Hematopoietic multipotent progenitor cell treated with erythropoietin and hydrocortisone succinate and interleukin-3 and kit ligand, for 6 days (in vitro differentiated cells): ENCODE measurements at regions not wholly inside any gene's neighbourhood (a gene's known extent, or its start where the extent isn't known, plus 50 kb on each side); places are given as distances from the start of the nearest gene placed in this dataset.

Source experiments
- DNase-seq: peaks from one replicate; pipeline ENCODE4 v3.0.0-alpha.2; 2015

DNA sequence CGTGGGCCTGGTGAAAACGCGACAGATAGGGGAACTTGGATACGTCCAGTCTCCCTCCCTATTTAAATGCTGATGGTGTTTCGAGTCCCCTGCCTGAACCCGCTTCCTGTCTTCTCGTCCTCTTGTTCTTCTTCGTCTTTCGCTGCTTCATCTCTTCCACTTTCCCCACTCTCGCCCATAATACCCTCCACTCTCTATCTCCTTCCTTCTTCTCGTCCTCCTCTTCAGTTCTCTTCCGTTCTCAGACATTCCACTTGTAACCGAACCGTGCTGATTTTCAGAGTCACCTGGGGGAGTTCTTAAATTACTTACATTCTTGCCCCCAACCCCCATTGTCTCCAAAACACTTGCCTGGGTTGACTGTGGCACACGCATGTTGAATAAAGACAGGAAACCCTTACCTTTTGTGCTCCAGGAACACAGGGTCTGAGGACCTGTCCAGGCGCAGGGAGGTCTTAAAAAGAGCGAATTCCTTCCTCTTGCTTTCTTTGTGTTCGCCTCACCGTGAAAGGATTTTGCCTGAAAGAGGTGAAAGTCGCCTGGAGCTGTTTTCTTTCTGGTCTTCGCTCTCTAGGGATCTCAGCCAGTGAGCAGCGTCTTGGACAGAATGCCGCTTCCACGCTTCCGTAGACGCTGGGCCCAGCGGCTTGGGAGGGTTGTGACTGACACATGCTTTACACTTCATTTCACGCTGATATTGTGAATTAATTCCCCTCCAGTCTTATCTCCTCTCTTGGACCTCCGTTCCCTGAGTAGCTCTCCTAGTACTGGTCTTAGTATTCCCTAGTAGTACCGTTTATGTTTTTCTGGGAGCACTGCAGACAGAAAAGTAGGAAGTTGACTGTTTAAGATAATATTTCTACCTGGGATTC lies 184.0 kb downstream of the GPX5 start:
- peak; percentile 18 for DNase-seq

DNA sequence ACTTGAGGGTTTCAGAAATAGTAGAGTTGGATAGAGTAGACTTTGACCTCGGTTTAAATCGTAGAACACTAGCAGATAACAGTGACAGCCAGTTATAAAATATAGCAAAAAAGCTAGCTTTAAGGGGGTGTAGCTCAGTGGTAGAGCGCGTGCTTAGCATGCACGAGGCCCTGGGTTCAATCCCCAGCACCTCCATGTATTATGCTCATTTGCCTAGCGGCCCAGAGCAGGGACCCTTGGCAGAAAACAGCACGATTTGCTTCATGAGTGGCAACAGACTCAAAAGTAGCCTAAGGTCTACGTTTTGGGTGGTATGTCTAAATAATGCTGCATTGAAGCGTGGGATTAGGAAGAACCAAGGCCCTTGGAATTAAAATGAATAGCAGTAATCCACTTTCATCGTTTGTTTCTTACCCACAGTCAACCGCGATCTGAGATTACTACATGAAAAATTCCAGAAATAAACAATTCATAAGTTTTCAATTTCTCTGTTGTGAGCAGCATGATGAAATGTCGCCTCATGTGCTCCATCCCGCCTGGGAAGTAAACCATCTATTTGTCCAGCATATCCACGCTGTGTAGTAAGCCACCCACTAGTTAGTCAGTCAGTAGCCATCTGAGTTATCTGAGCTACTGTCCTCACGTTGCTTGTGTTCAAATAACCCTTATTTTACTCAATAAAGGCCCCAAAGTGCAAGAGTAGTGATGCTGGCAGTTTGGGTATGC lies 184.9 kb downstream of the GPX5 start:
- peak; percentile 54 for DNase-seq

DNA sequence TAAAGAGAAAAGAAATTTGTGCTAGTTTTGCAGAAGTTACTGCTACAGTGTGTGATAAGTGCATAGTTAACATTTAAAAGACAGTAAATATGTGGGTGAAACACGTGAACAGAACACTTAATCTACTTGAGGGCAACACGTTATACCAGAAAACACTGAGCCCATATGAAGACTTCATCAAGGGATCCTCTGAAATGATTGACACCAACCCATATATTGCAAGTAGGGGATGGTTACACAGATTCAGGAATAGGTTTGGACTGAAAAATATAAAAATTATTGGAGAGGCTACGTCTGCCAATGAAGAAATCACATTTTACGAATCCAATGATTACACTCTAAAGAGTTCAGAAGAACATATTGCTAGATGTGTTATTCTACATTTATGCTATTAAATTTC lies 185.6 kb downstream of the GPX5 start:
- no peak for DNase-seq

DNA sequence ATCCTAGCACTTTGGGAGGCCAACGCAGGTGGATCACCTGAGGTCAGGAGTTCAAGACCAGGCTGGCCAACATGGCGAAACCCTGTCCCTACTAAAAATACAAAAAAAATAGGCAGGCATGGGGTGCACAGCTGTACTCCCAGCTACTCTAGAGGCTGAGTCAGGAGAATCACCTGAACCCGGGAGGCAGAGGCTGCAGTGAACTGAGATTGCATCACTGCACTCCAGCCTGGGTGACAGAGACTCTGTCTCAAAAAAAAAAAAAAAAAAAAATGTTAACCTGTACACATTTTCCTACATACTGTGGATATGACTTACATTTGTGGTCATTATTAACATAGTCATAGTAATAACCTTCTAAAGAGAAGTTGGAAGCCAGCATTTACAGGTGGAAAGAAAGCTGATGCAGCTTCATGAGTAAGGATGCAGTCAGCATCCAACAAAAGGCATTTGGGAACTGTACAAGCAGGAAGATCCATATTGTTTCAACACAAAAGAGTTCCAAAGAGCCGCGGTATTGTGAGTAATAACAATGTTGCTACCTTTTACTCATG lies 186.2 kb downstream of the GPX5 start:
- no peak for DNase-seq

DNA sequence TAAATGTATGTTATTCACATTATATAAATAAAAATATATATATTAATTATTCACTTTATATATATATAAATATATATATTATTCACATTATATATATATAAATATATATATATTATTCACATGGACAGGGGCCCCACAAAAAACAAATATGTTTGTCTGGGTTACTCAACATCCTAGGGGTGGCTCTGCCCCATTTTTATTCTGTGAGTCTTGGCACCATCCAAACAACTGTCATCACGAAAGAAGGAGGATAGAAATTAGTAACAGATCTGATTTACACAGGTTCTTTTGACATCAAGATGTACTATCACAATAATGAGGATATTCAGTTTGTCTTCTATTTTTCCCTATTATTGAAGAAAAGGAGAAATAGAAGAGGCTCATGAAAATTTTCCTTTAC lies 187.3 kb downstream of the GPX5 start:
- DNase-seq, result no peak

DNA sequence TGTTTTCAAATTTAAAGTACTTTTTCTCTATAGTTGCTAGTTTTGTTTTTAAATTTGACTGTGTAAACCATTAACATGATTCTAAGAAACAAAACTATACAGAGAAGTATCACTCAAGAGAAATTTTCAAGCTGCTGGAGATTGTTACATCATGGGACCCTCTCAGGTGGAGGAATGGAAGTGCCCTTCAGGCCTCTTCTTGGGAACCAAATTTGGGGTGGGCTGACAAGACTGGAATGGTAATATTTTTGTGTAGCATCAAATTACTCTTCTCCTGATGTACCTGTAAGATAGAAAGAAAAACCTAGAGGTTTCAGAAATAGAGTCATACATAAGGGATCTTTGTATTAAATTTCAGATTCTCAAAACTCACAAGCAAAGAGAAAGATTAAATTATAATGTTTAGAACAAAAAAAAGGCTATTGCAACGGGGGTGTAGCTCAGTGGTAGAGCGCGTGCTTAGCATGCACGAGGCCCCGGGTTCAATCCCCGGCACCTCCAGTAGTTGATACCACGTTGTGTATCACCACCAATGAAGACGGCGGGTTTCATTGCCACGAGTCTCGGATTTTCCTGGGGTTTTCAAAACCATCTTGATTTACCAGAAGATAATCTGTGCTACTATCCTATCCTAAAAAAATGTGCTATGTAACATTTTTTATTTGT lies 193.7 kb downstream of the GPX5 start:
- DNase-seq, result peak; percentile 28

DNA sequence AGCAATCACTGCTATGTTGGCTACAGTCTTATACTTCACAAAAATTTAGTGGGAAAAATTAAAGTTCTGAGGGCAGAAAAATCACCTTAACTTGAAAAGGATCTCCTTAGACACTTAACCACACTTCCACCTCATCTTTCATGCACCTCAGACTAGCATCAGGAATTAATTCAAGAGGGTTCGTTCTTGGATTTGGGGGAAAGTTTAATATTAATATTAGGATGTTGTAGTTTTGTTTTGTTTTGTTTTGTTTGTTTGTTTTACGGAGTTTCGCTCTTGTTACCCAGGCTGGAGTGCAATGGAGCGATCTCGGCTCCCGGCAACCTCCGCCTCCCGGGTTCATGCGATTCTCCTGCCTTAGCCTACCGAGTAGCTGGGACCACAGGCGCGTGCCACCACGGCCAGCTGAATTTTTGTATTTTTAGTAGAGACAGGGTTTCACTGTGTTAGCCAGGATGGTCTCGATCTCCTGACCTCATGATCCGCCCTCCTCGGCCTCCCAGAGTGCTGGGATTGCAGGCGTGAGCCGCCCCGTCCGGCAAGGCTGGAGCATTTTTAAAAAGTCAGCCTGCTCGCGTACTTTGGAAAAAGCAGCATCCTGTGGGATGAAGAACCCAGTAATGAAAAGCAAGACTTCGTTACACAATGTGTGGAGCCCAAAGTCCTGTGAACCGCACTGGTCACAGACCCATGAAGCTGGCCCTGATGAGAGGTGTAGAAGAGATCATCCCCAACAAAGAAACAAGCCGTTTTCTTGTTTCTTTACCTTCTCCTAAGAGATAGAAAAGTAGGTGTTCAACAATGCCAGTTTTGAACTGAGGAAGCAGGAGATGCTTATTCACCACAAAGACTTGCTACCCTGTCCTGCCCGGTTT lies 194.9 kb downstream of the GPX5 start:
- DNase-seq, result no peak

DNA sequence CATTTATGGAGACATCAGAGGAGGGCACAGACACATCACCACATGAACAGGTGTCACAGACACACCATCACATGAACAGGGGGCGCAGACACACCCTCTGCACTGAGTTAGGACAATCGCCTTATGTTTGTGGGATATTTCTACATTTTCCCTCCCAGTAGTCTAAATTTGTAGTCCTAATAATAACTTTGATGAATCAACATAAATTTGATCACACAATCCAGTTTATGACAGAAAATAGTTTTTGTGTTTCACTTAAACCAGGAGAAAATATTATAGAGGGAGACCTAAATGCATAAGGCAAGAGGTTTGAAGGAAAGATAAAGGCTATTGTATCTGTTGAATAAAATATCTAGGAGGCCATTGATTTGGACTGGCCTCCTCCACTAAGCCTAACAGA lies 195.7 kb downstream of the GPX5 start:
- DNase-seq, result no peak

DNA sequence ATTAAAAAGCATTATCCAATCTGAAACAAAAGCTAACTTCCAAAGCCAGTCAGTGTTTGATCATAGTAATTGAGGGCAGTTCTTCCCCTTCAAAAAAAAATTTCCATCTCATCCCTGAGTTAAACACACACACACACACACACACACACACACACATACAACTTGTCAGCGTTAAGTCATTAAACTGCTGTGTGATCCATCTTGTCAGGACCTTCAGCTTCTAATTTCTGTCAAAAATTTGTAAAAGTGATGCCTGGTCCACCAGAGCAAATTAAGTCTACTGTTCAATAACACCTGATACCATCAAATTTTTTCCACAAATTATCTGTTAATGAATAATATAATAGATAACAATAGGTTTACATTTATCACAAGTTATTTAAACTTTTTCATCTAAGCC lies 198.7 kb downstream of the GPX5 start:
- no peak for DNase-seq

DNA sequence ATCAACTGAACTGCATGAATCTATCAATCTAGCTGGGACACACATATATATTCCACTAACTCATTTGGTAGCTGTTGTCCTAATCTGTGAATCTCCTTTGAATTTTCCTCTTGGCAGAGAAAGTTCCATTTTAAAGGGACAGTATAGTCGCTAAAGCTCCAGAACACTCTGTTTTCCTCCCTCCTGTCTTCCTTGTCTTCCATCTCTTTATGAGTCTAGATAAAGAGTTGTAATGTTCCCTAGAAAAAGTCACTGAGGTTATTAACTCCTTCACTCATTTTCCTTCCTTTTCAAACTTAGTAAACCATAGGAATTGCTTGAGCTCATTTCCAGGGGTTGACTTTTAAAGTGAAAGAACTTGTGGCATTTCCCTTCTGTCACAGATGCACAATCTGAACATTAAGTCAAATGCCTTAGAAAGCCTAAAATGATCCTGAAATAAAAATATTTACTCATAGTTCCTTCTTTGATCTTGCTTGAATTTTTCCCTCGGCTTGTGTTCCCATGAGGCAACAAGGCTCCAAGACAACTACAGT lies 198.4 kb downstream of the TRIM27 start:
- DNase-seq, result no peak

DNA sequence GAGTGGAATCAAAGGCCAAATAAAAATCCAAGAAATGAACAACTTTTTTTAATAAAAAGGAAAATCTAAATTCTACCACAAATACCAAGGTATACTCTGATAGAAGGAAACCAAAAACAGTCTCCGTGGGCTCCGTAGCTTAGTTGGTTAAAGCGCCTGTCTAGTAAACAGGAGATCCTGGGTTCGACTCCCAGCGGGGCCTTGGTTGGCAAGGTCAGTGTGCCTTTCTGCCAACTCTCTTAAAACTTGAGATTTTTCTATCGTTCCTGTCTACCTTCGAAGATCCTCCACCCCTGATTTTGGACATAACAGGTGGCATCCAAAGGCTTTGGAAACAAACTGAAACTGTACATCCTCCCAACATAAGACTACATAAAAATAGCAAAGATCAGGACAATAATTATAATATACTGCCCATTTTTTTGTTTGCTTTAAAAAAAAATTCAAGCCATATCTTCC lies 197.9 kb downstream of the TRIM27 start:
- DNase-seq, result no peak

DNA sequence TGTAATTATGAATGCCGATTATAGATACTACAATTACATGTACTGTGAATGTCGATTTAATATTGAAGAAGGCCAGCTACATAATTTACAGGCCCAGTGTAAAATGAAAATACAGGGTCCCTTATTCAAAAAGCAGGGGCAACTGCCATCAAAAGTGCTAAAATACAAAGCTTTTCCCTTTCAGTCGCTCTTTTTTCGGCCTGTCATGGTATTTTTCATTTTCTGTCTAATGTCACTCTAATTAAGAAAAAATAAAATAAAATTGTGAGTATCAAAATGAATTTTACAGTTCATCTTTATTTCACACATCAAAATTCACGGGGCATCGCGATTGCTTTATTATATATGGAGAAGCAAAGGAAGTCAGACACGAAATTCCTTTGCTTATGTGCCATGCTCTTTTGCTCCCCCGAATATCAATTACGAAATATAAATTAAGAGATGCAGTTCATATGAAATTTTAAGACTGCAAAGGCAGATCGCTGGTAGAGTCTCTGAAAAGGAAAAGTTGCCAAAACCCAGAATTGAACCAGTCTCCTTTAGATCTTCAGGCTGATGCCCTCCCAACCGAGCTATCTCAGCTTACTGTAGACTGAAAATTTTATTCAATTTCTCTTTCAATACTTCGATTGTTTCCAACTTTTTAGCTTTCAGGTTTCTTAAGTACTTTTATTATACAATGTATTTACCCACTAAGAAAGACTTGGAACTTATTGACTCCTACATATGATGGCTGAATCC lies 197.0 kb downstream of the TRIM27 start:
- DNase-seq, result no peak

DNA sequence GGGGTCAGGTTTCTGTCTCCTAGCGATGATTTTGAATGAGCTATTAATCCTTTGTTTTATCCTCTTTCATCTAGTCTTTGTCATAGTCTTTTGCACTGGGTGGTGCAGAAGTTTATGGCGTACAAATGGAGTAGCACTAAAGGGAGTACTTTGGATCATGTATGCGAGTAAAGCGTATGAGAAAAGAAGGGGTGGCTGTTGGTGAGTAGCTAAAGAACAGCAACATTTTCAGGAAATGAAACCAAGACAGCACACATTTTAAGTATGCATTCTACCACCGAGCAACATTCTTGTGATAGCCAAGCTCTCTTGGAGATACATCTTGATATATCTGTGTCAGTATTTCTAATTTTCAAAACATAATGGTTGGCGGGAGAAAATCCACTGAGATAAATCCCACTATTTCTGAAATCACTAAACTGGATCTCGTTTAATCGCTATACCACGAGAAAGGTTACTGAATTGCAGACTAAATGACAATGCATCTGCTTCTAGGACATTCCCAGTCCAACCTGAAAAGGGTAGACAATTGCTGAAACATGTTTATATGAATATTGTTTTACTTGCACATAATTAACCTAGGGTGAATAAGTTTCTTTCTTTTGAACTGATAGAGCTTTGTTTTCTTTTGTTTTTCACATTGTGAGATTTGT lies 196.1 kb downstream of the TRIM27 start:
- DNase-seq, result no peak

DNA sequence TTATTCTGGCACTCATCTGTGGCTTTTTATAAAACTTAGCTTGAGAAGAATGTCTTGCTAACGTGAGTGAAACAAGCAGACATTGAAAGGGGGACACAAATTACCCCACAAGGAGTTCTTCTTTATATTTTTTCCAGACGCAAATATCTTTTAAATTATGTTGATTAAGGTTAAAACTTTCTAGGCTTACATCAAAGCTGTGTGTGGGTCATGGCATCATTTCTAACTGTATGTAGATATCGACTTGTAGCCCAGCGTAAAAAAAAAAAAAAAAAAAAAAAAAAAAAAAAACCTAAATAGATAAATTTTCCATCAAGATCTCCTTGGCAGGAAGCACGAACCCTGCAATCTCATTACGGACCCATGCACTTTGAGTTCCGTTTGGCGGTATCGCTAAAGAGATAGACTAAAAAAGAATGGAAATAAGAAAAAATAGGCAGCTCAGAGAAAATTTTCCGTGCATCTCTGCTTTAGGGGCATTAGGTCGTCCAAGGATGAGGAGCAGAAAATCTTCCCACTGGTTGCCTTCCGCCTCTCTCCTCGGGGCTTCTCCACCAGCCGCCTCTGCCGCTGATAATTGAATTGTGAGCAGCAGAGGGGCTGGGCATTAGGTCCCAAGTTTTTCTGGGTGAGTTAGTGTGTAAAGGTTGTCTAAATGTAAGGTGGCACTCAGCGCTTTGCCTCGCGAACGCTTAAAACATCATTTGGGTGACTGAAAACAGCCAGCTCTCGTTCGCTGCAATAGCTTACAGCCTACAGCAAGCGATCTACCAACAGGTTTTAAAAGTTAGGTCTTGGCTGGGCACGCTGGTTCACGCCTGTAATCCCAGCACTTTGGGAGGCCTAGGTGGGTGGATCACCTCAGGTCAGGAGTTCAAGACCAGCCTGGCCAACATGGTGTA lies 194.0 kb downstream of the TRIM27 start:
- DNase-seq, result peak; percentile 17

DNA sequence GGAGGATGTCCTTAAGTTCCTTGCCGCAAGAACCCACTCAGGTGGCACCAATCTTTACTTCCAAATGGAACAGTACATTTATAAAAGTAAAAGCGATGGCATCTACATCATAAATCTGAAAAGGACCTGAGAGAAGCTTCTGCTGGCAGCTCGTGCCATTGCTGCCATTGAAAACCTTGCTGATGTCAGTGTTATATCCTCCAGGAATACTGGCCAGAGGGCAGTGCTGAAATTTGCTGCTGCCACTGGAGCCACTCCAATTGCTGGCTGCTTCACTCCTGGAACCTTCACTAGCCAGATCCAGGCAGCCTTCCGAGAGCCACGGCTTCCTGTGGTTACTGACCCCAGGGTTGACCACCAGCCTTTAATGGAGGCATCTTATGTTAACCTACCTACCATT lies 191.7 kb downstream of the TRIM27 start:
- no peak for DNase-seq

DNA sequence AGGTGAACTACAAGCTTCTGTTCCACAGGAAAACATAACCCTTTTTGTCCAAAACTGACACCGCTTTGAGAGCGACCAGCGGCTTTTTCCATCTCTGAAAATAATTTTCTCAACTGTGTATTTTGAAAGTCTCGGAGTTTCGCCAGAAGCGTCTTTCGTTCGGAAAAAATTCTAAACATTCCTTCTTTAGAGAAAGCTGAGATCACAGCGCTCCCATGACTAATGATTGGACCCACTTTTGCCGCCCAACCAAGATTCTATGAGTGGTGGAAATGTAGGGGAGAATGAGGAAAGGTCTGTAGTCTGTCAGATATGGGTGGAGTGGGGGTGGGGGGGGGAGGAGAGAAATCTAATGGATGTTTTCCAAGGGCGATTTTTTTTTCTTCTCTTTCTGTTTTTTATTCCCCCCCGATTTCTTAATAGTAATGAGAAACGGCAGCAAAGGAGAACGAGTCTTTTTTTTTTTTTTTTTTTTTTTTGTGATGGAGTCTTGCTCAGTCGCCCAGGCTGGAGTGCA lies 189.3 kb downstream of the TRIM27 start:
- DNase-seq, result no peak

DNA sequence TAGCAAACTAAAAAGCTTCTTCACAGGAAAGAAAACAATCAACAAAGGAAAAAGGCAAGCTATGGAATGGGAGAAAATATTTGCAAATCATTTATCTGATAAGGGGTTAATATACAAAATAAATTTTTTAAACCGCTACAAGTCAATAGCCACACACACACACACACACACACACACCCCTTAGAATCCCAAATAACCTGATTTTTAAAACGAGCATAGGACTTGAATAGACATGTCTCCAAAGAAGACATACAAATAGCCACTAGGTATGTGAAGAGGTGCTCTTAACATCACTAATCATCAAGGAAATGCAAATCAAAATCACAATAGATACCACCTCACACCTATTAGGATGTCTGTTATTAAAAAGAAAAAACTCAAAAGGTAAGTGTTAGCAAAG lies 187.7 kb downstream of the TRIM27 start:
- DNase-seq, result no peak

DNA sequence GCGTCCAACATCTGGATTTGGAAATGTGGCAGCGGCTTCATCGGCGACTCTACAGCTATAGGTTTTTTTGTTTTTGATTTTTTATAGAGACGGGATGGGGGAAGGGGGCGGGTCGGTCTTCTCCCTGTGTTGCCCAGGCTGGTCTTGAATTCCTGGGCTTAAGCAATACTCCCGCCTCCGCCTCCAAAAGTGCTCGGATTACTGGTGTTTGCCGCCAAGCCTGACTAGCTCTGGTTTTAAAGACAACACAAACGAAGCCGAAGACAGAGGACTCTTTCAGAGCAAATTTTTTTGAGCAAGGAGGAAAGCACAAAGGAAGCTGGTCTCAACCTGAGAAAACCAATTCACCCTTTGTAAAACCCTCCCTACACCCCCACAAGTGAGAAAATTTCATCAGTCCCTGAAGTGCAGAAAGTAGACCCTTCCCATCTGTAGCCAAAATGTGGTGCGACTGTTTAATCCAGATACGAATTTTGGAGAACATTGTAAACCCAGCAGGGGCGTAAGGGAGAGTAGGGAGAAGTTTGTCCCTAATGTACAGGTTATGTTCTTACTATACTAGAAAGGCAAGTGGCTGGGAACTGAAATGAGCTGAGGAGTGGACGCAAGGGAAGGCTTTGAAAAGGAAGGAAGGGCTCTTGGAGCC lies 185.9 kb downstream of the TRIM27 start:
- DNase-seq, result no peak

DNA sequence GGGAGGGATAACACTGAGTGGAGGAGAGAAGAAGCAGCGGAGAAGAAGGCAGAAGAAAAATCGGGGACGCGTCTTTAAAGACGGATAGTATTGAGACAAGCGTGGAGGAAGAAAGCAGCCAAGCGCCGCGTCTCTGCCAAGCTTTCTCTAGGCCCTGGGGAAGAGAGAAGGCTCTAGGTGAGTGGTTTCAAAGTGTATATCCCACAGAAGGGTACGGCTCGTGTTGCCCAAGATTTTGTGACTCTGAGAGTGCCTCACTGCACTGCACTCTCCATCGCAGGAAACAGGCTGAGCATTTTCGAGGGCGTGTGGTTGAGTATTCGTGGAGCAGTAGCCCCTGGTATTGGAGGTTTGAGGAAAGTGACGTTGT lies 185.4 kb downstream of the TRIM27 start:
- DNase-seq, result no peak
